Transverse colon (tissue), 4 donors: ENCODE measurements at regions not wholly inside any gene's neighbourhood (a gene's known extent, or its start where the extent isn't known, plus 50 kb on each side); places are given as distances from the start of the nearest gene placed in this dataset.

ENCODE experiments used
- DNase-seq: peaks from one replicate; pipeline ENCODE4 v3.0.0-alpha.2; 2019
- H3K27ac ChIP-seq, 4 donors: fragments of 200-600 bp; sonication (generic); 2 replicates each; pipeline ENCODE4 v1.5.1; 2016 to 2018; ENCODE audit warnings: inconsistent platforms in 4 of 4
- H3K27me3 ChIP-seq: fragments of 200-600 bp; sonication (generic); 2 replicates; pipeline ENCODE4 v1.5.1; 2017; ENCODE audit warnings: inconsistent platforms
- H3K36me3 ChIP-seq, 4 donors: fragments of 200-600 bp; sonication (generic); 2 replicates each; pipeline ENCODE4 v1.5.1; 2017 to 2019; ENCODE audit warnings: inconsistent platforms in 4 of 4
- H3K4me1 ChIP-seq, 4 donors: fragments of 200-600 bp; sonication (generic); 2 replicates each; pipeline ENCODE4 v1.5.1; 2017 to 2020; ENCODE audit warnings: inconsistent platforms in 4 of 4
- H3K4me3 ChIP-seq, 4 donors: fragments of 200-600 bp; sonication (generic); 1 replicate in 1 of 4; 2 replicates in 3 of 4; pipeline versions ENCODE4 v1.5.1 to v1.6.1; 2017 to 2019; ENCODE audit warnings: inconsistent platforms in 4 of 4
- H3K9me3 ChIP-seq, 2 donors: fragments of 200-600 bp; sonication (generic); 2 replicates each; pipeline ENCODE4 v1.5.1; 2017 to 2019; ENCODE audit warnings: inconsistent platforms in 2 of 2
- CTCF ChIP-seq, 5 experiments: fragments of 200-600 bp in 3 of 5; fragments of 450-650 bp in 2 of 5; sonication (generic) in 3 of 5; IDR thresholded peaks; 1 replicate in 2 of 5; 2 replicates in 3 of 5; pipeline ENCODE4 v1.5.1; 2016 to 2017; ENCODE audit warnings: antibody characterized with exemption in 5 of 5, inconsistent platforms in 3 of 5, mild to moderate bottlenecking in 2 of 5, moderate library complexity in 1 of 5
- EP300 ChIP-seq: sonication (generic); formaldehyde crosslinking; IDR thresholded peaks from one replicate; pipeline ENCODE4 v1.6.1; 2017; ENCODE audit warnings: antibody characterized with exemption, low read depth
- POLR2A ChIP-seq: fragments of 450-650 bp; IDR thresholded peaks from one replicate; pipeline ENCODE4 v1.6.1; 2016; ENCODE audit warnings: antibody characterized with exemption, mild to moderate bottlenecking, moderate library complexity
- POLR2AphosphoS5 ChIP-seq, 3 donors: sonication (generic); formaldehyde crosslinking; IDR thresholded peaks; one replicate each; pipeline ENCODE4 v1.6.1; 2016; ENCODE audit warnings: antibody characterized with exemption in 3 of 3
- WGBS, 2 donors: methylation state at CpG; one replicate each; pipeline ENCODE4 v1.1.5; 2018; ENCODE audit warnings: low coverage in 1 of 2; 5-methylcytosine and 5-hydroxymethylcytosine counted together
- in situ Hi-C, 4 donors: fragments of 200-750 bp; cut with MboI; loops; one replicate each; pipeline versions ENCODE4 v1.15.0 to v1.15.1; 2017; ENCODE audit warnings: low sequenced_read_pairs in 3 of 4, low pct_ligation_motif_present in 1 of 4, low pct_unique_long_range_greater_than_20kb in 1 of 4
- intact Hi-C: fragments of 100-400 bp; cut with DNase I; formaldehyde crosslinking; loops from one replicate; pipeline ENCODE4 v1.15.1; 2023; ENCODE audit warnings: low total_unique reads

- Histone ChIP-seq H3K36me3 (no peaks in the 10 kb centered on the region), H3K9me3 (no peaks in the 10 kb centered on the region), H3K27me3 (no peaks in the 10 kb centered on the region), H3K4me3 (no peak overlapping the region), H3K4me1 (peaks cover 0 to 14% (median 2%) of the 10 kb centered on the region in 4 donors), H3K27ac (no peak overlapping the region)
- peak in 1 of 3 donors; percentile 12 for TF ChIP-seq POLR2AphosphoS5 (IDR thresholded peaks at IDR 0.05)
- no peak for TF ChIP-seq POLR2A
- in situ Hi-C loops (no loop called here), intact Hi-C loops (no loop called here)
- WGBS, 2 donors, result 72% methylated on average over 6 to 9 of the region's 9 CpGs
- no peak for DNase-seq
Observed at GRCh38 chr3:23662079-23662617, 143.6 kb upstream of the UBE2E1 start.

- no peaks in the 10 kb centered on the region for H3K27me3 ChIP-seq
- H3K4me1 ChIP-seq, result peaks cover 0 to 14% (median 2%) of the 10 kb centered on the region in 4 donors
- no peak overlapping the region for H3K27ac ChIP-seq
- 45 to 100% methylated on average over 1 to 3 of the region's 3 CpGs for WGBS, 2 donors
- in situ Hi-C loops, result no loop called here
- no peaks in the 10 kb centered on the region for H3K36me3 ChIP-seq
- DNase-seq, result no peak
- H3K9me3 ChIP-seq, result no peaks in the 10 kb centered on the region
- TF ChIP-seq EP300, result no peak
- no peak for TF ChIP-seq CTCF (IDR thresholded peaks at IDR 0.05)
- no peak for TF ChIP-seq POLR2A
- TF ChIP-seq POLR2AphosphoS5 (IDR thresholded peaks at IDR 0.05), result no peak
- H3K4me3 ChIP-seq, result no peak overlapping the region
- intact Hi-C loops, result no loop called here
Observed at GRCh38 chr3:23663246-23663645, 142.5 kb upstream of the UBE2E1 start.

GRCh38 chr3:23663661-23664186 lies 142.0 kb upstream of the UBE2E1 start:
- no peak overlapping the region for H3K4me3 ChIP-seq
- TF ChIP-seq CTCF (IDR thresholded peaks at IDR 0.05), result no peak
- no peak for TF ChIP-seq POLR2A
- no peak for TF ChIP-seq POLR2AphosphoS5 (IDR thresholded peaks at IDR 0.05)
- no peak for TF ChIP-seq EP300
- no peaks in the 10 kb centered on the region for H3K36me3 ChIP-seq
- in situ Hi-C loops (no loop called here), intact Hi-C loops (no loop called here)
- no peaks in the 10 kb centered on the region for H3K27me3 ChIP-seq
- H3K4me1 ChIP-seq, result peaks cover 0 to 14% (median 2%) of the 10 kb centered on the region in 4 donors
- WGBS, 2 donors, result 62 to 68% methylated on average over 5 of the region's 5 CpGs
- H3K9me3 ChIP-seq, result no peaks in the 10 kb centered on the region
- DNase-seq, result no peak
- H3K27ac ChIP-seq, result no peak overlapping the region

- 95 to 100% methylated on average over 1 of the region's 1 CpG for WGBS, 2 donors
- in situ Hi-C loops (no loop called here), intact Hi-C loops (no loop called here)
Observed at GRCh38 chr3:23664459-23664858, 141.3 kb upstream of the UBE2E1 start.

GRCh38 chr3:23665741-23666140 lies 140.0 kb upstream of the UBE2E1 start:
- peaks cover 0 to 14% (median 4%) of the 10 kb centered on the region in 4 donors for H3K4me1 ChIP-seq
- DNase-seq, result no peak
- no peaks in the 10 kb centered on the region for H3K36me3 ChIP-seq
- no peak for TF ChIP-seq EP300
- no peak for TF ChIP-seq CTCF (IDR thresholded peaks at IDR 0.05)
- TF ChIP-seq POLR2AphosphoS5 (IDR thresholded peaks at IDR 0.05), result no peak
- TF ChIP-seq POLR2A, result no peak
- intact Hi-C loops (no loop called here), in situ Hi-C loops (no loop called here)
- no peaks in the 10 kb centered on the region for H3K9me3 ChIP-seq
- no peaks in the 10 kb centered on the region for H3K27me3 ChIP-seq
- H3K4me3 ChIP-seq, result no peak overlapping the region
- 90 to 96% methylated on average over 1 of the region's 1 CpG for WGBS, 2 donors
- no peak overlapping the region for H3K27ac ChIP-seq

More at GRCh38 chr3:23664459-23664858, 141.3 kb upstream of the UBE2E1 start:
- H3K4me1 ChIP-seq, result peaks cover 0 to 14% (median 4%) of the 10 kb centered on the region in 4 donors
- DNase-seq, result no peak
- no peaks in the 10 kb centered on the region for H3K36me3 ChIP-seq
- no peak overlapping the region for H3K4me3 ChIP-seq
- TF ChIP-seq POLR2A (no peak), EP300 (no peak), POLR2AphosphoS5 (IDR thresholded peaks at IDR 0.05) (no peak)
- H3K27ac ChIP-seq, result no peak overlapping the region
- no peaks in the 10 kb centered on the region for H3K27me3 ChIP-seq
- no peaks in the 10 kb centered on the region for H3K9me3 ChIP-seq
